Heart left ventricle (tissue), 13 donors: ENCODE measurements at regions not wholly inside any gene's neighbourhood (a gene's known extent, or its start where the extent isn't known, plus 50 kb on each side); places are given as distances from the start of the nearest gene placed in this dataset.

Experiments used
- CTCF ChIP-seq, 12 donors: fragments of 200-600 bp; sonication (generic) in 4 of 12; IDR thresholded peaks; one replicate each; pipeline versions ENCODE4 v1.5.0 to v1.8.0; 2018 to 2022; ENCODE audit warnings: antibody characterized with exemption in 12 of 12, mild to moderate bottlenecking in 5 of 12
- POLR2A ChIP-seq, 2 donors: fragments of 450-650 bp; IDR thresholded peaks; one replicate each; pipeline ENCODE4 v1.6.1; 2017; ENCODE audit warnings: antibody characterized with exemption in 2 of 2, mild to moderate bottlenecking in 2 of 2, moderate library complexity in 2 of 2
- donor health status: ischemic (EF 13 %, LVEDD 7.1; RV severe dilation, severe dysfunction).
- donor health status: DM: no; HTN: yes; CAD: no.
- donor health status: DM: no; HTN: no; CAD: no.
- donor health status: ischemic (EF 25% LVEDD 6.9; RV normal size, moderate dysfunction).
- donor health status: ischemic (EF 25% LVEDD 5.7; RV mildly dilated, moderate dysfunction).
- donor health status: ischemic (EF 35%, LVEDD 5.7; RV mildly dilated, moderate dysfunction).
- donor health status: nonischemic (EF 11% LVEDD 7.7; RV severe dilation, severe dysfunction).
- donor health status: DM: yes; HTN: yes; CAD: no.
- donor health status: PGD.
- donor health status: ischemic (EF 29% LVEDD 5.4; RV normal size, mild dysfunction).
- donor health status: nonischemic (EF 23%, LVEDD 6.1; RV moderate dilation, normal function).

- TF ChIP-seq CTCF (IDR thresholded peaks at IDR 0.05): peak; percentile 52 to 82 (median 66)
- no peak for TF ChIP-seq POLR2A (IDR thresholded peaks at IDR 0.05)
Measured at GRCh38 chr3:153026026-153026425, 136.0 kb upstream of the RAP2B start.
